DMS153 (cell line): ENCODE measurements at regions not wholly inside any gene's neighbourhood (a gene's known extent, or its start where the extent isn't known, plus 50 kb on each side); places are given as distances from the start of the nearest gene placed in this dataset.
"Not testable (repeated sequence)": the region's sequence is repeated elsewhere in the genome, so short reads cannot be mapped to it uniquely, and the experiment has no call there.

Experiments
- DNase-seq: peaks from one replicate; lab custom pipeline; 2025; lab: John Stamatoyannopoulos, UW

DNA sequence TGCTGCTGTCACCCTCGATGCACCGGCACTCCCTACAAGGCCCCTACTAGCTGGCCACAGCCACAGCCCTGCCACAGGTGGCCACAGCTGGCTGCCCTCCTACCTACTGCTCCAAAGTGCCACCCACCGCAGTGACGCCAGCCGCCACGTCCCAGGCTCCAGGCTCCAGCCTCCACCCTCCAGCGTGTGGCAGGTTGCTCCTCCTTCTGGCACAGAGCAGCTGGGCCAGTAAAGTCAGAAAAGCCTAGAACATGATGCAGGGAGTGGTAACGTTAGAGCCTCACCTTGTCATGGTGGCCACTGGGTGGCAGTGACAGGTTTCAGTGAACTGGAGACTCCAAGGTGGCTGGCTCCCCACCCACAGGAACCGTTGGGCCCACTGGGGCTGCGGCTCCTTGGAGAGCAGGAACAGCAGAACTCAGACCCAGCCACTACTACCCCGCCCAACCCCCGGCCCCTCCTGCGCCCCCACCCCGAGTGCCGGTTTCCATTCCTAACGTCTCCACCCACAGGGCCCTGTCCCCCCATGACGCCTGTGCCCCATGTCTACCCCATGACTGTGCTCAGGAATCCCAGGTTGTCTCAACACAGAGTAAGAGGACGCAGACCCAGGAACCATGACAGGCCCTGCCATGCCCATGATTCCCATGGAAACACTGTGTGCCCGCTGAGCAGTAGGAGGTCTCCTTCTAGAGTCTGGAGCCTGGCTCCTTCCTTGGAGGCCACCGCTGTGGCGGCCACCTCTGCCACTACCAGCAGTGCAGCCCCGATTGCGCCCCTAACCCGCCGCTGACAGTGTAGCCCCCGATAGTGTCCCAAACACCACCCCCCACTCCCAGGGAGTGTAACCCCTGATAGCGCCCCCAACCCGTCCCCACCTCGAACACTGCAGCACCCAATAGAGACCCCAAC, 52.3 kb upstream of the ZNF33B start:
- peak; percentile 5 for DNase-seq

GRCh38 chr10:42691361-42692120, 53.2 kb upstream of the ZNF33B start:
- peak; percentile 90 for DNase-seq

DNA sequence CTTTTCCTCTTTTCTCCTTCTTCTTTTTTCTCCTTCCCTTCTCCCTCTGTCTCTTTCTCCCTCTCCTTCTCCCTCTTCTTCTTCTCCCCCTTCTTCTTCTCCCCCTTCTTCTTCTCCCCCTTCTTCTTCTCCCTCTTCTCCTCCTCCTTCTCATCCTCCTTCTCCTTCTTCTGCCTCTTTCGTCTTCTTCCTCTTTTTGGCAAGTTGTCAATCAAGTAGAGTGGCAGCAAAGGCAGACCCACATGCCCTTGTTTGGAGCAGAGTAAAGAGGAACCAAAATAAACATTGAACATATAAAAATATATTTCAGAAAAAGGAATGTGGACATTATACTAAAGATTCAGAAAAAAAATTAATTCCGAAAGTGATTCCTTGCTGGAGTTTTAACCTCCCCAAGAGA, 59.6 kb upstream of the ZNF33B start:
- no peak for DNase-seq

DNA sequence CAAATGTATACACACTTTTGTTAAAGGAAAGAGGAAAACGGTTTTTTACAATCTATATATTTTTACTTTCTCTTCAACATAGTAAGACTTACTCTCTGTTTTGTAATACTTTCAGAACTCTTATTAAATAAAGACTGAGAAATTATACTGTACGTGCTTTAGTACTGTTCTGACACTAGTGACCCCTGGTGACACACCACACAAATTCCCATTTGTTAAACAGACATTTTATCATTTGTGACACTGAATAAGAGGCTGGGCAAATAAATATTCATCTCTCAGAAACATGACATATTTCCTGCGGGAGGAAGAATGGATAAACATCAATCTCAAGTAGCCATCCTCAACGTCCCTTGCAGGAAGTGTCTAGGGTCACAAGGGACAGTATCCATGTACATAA, 68.9 kb upstream of the ZNF33B start:
- DNase-seq, result no peak

GRCh38 chr10:42719339-42719738, 63.3 kb upstream of the BMS1 start:
- not testable (repeated sequence) for DNase-seq

- no peak for DNase-seq
These were observed 60.0 kb upstream of the BMS1 start for GRCh38 chr10:42722575-42722974.

GRCh38 chr10:42723549-42723948, 59.0 kb upstream of the BMS1 start:
- DNase-seq, result not testable (repeated sequence)

DNA sequence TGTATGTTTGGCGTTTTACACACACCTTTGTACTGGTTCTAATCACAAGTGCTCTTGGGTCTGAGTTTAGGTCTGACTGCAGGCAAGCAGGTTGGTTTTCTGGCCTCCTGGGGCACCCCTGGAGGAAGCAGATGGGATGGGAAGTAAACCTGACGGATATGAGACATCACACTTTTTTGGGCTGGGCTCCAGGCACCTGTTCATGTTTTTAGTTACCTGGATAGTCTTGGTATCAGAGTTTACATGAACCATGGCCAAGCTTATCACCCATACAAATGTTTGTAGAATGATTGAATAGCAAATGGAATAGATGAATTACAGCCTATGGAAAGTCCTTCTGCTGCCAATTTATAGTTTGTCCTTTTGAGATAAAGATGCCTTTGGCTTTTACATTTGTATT, 57.9 kb upstream of the BMS1 start:
- not testable (repeated sequence) for DNase-seq

GRCh38 chr10:42732266-42732665, 50.3 kb upstream of the BMS1 start:
- no peak for DNase-seq
